ENCODE measurements at regions not wholly inside any gene's neighbourhood (a gene's known extent, or its start where the extent isn't known, plus 50 kb on each side); places are given as distances from the start of the nearest gene placed in this dataset.

- no peaks in the 10 kb centered on the region for H3K4me1 ChIP-seq (ENCODE audit: insufficient read depth, low read length, severe bottlenecking)
- H3K9me3 ChIP-seq (ENCODE audit: low read length) = no peaks in the 10 kb centered on the region; the same call in 1 of the 2 replicates
- TF ChIP-seq EZH2 (IDR thresholded peaks at IDR 0.05; ENCODE audit: borderline replicate concordance, low read length) = no peak
- no peak for TF ChIP-seq CTCF (IDR thresholded peaks at IDR 0.05; ENCODE audit: low read length)
- no peaks in the 10 kb centered on the region for H3K79me2 ChIP-seq (ENCODE audit: insufficient read depth, low read length)
- H3K9ac ChIP-seq (ENCODE audit: low read length) = no peak overlapping the region
- no peak overlapping the region for H3K27ac ChIP-seq (ENCODE audit: low read depth, low read length, poor library complexity, severe bottlenecking)
- no peak overlapping the region for H3K4me2 ChIP-seq (ENCODE audit: low read length)
- no peaks in the 10 kb centered on the region for H3K9me2 ChIP-seq (ENCODE audit: low read depth, low read length)
- no peaks in the 10 kb centered on the region for H4K20me1 ChIP-seq (ENCODE audit: insufficient read depth, low read length)
- H3K36me3 ChIP-seq (ENCODE audit: insufficient read depth, low read length) = no peaks in the 10 kb centered on the region
- no peak overlapping the region for H3K4me3 ChIP-seq (ENCODE audit: low read depth, low read length, poor library complexity, severe bottlenecking)
- no peak overlapping the region for H2AFZ ChIP-seq (ENCODE audit: low read length)
- no peaks in the 10 kb centered on the region for H3F3A ChIP-seq (ENCODE audit: insufficient read depth, low read length)
- H3K27me3 ChIP-seq (ENCODE audit: insufficient read depth, low read length) = no peaks in the 10 kb centered on the region
These were observed 270.6 kb downstream of the HAPSTR1 start for GRCh38 chr16:9362050-9362449.

DNA sequence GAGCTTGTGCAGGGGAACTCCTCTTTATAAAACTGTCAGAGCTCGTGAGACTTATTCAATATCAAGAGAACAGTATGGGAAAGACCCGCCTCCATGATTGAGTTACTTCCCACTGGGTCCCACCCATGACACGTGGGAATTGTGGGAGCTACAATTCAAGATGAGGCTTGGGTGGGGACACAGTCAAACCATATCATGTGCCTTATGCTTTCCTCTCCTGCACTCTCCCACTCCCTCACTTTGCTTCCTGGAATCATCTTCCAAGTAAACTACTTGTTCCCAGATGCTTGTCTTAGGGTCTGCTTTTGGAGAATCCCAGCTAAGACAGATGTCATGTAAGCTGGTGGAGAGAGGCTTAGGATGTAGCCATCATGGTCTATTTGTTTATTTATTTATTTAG lies 271.2 kb downstream of the HAPSTR1 start:
- H3K4me3 ChIP-seq (ENCODE audit: low read depth, low read length, poor library complexity, severe bottlenecking) = no peak overlapping the region
- no peaks in the 10 kb centered on the region for H3F3A ChIP-seq (ENCODE audit: insufficient read depth, low read length)
- no peaks in the 10 kb centered on the region; the same call in 1 of the 2 replicates for H3K9me3 ChIP-seq (ENCODE audit: low read length)

GRCh38 chr16:9363520-9363919 lies 272.1 kb downstream of the HAPSTR1 start:
- Histone ChIP-seq H3K36me3 (ENCODE audit: insufficient read depth, low read length) (no peaks in the 10 kb centered on the region), H3K9ac (ENCODE audit: low read length) (no peak overlapping the region), H3K27ac (ENCODE audit: low read depth, low read length, poor library complexity, severe bottlenecking) (no peak overlapping the region), H4K20me1 (ENCODE audit: insufficient read depth, low read length) (no peaks in the 10 kb centered on the region), H3K9me2 (ENCODE audit: low read depth, low read length) (no peaks in the 10 kb centered on the region), H3K4me2 (ENCODE audit: low read length) (no peak overlapping the region), H2AFZ (ENCODE audit: low read length) (no peak overlapping the region), H3K4me3 (ENCODE audit: low read depth, low read length, poor library complexity, severe bottlenecking) (no peak overlapping the region), H3F3A (ENCODE audit: insufficient read depth, low read length) (no peaks in the 10 kb centered on the region), H3K9me3 (ENCODE audit: low read length) (no peaks in the 10 kb centered on the region), H3K4me1 (ENCODE audit: insufficient read depth, low read length, severe bottlenecking) (no peaks in the 10 kb centered on the region), H3K27me3 (ENCODE audit: insufficient read depth, low read length) (no peaks in the 10 kb centered on the region), H3K79me2 (ENCODE audit: insufficient read depth, low read length) (no peaks in the 10 kb centered on the region)
- no peak for TF ChIP-seq EZH2 (IDR thresholded peaks at IDR 0.05; ENCODE audit: borderline replicate concordance, low read length)
- no peak for TF ChIP-seq CTCF (IDR thresholded peaks at IDR 0.05; ENCODE audit: low read length)

More for the DNA sequence above, 271.2 kb downstream of the HAPSTR1 start:
- H3K27ac ChIP-seq (ENCODE audit: low read depth, low read length, poor library complexity, severe bottlenecking) = no peak overlapping the region
- no peaks in the 10 kb centered on the region for H3K79me2 ChIP-seq (ENCODE audit: insufficient read depth, low read length)
- no peaks in the 10 kb centered on the region for H4K20me1 ChIP-seq (ENCODE audit: insufficient read depth, low read length)
- no peaks in the 10 kb centered on the region for H3K27me3 ChIP-seq (ENCODE audit: insufficient read depth, low read length)
- H2AFZ ChIP-seq (ENCODE audit: low read length) = no peak overlapping the region
- no peak overlapping the region for H3K4me2 ChIP-seq (ENCODE audit: low read length)
- no peak overlapping the region for H3K9ac ChIP-seq (ENCODE audit: low read length)
- H3K36me3 ChIP-seq (ENCODE audit: insufficient read depth, low read length) = no peaks in the 10 kb centered on the region
- H3K9me2 ChIP-seq (ENCODE audit: low read depth, low read length) = no peaks in the 10 kb centered on the region
- H3K4me1 ChIP-seq (ENCODE audit: insufficient read depth, low read length, severe bottlenecking) = no peaks in the 10 kb centered on the region
- TF ChIP-seq CTCF (IDR thresholded peaks at IDR 0.05; ENCODE audit: low read length) (no peak), EZH2 (IDR thresholded peaks at IDR 0.05; ENCODE audit: borderline replicate concordance, low read length) (no peak)

All from OCI-LY1 (cell line).